ENCODE measurements at regions not wholly inside any gene's neighbourhood (a gene's known extent, or its start where the extent isn't known, plus 50 kb on each side); places are given as distances from the start of the nearest gene placed in this dataset.

GRCh38 chr21:14758849-14759248 is 212.7 kb upstream of the SAMSN1 start (continued):
- no peak for TF ChIP-seq CEBPZ (IDR thresholded peaks at IDR 0.05; ENCODE audit: borderline replicate concordance, low read depth, low read length)

- peaks cover 97% of the 10 kb centered on the region for H3K79me2 ChIP-seq (ENCODE audit: control insufficient read depth, insufficient read depth, low read length)
- 51% methylated on average over 7 of the region's 7 CpGs for WGBS (ENCODE audit: insufficient coverage, low coverage, missing lambda C conversion rate)
- no peak overlapping the region for H3K4me3 ChIP-seq
- no peaks in the 10 kb centered on the region for H3K27me3 ChIP-seq (ENCODE audit: control insufficient read depth in 2 of 2, insufficient read depth in 2 of 2, low read length in 2 of 2)
- H3K9me3 ChIP-seq (replicated peaks; ENCODE audit: control insufficient read depth, insufficient read depth, low read depth, low read length): no peaks in the 10 kb centered on the region; the same call in 1 of the 2 replicates
- BruUV-seq (replicated peaks): no TSS peak
- H3K9ac ChIP-seq (ENCODE audit: insufficient read depth in 1 of 2, low read depth in 2 of 2, low read length in 2 of 2): no peak overlapping the region
- H3K4me1 ChIP-seq (replicated peaks in 1 of 2; ENCODE audit: control insufficient read depth in 2 of 2, insufficient read depth in 2 of 2, low read length in 2 of 2): peaks cover 4 to 30% of the 10 kb centered on the region in 2 experiments; a peak in 3 of 5 replicates
- CTCF ChIA-PET (ENCODE audit: low intra/inter-chr PET ratio): no interaction called here
- no peaks in the 10 kb centered on the region for H3K9me1 ChIP-seq (ENCODE audit: control insufficient read depth, insufficient read depth, low read length)
- intact Hi-C loops (cut with micrococcal nuclease) (loop anchor here (10.0 kb wide), 1 partner anchor 977 kb away; no protein-coding TSS in a partner anchor), in situ Hi-C loops (cut with MboI) (no loop called here)
- DNase-seq (ENCODE audit: extremely low read depth in 1 of 4, low spot score in 3 of 4) (peak in 1 of 4 experiments; percentile 62), ATAC-seq (peak; percentile 2), FAIRE-seq (no peak)
- H3K36me3 ChIP-seq (ENCODE audit: control insufficient read depth, insufficient read depth, low read length): peaks cover 22% of the 10 kb centered on the region; the same call in 2 of the 3 replicates
- peak overlapping the region; percentile 56 for H3K4me2 ChIP-seq (ENCODE audit: insufficient read depth, low read length)
- POLR2A ChIA-PET: interaction anchor here (1.1 kb wide), 1 partner anchor 245 kb away, joined by 4 read pairs; no protein-coding TSS in a partner anchor
- peak overlapping the region; percentile 43 for H3K27ac ChIP-seq (ENCODE audit: extremely low read depth, low read depth, low read length)
- peak overlapping the region; percentile 5; the same call in 1 of the 2 replicates for H2AFZ ChIP-seq (ENCODE audit: low read depth, low read length)
- H4K20me1 ChIP-seq (replicated peaks; ENCODE audit: control insufficient read depth, insufficient read depth, low read length): no peaks in the 10 kb centered on the region
- TF ChIP-seq L3MBTL2 (IDR thresholded peaks at IDR 0.05) (peak; percentile 60), ZNF639 (CRISPR knock-in tag; conservative IDR thresholded peaks at IDR 0.05 in 1 of 2, IDR thresholded peaks at IDR 0.05 in 1 of 2) (peak in 1 of 2 experiments; percentile 22; a peak in 1 of 4 replicates), JUN (IDR thresholded peaks at IDR 0.05; ENCODE audit: borderline replicate concordance, low read depth, low read length) (0 out of 2 replicates have a peak, but pooled peaks have one; percentile 23), JUN (CRISPR knock-in tag; IDR thresholded peaks at IDR 0.05; ENCODE audit: borderline replicate concordance) (no peak), ATF3 (IDR thresholded peaks at IDR 0.05) (peak; percentile 56; the same call in 1 of the 2 replicates), ATF3 (CRISPR knock-in tag; conservative IDR thresholded peaks at IDR 0.05) (no peak), HCFC1 (IDR thresholded peaks at IDR 0.05; ENCODE audit: low read depth, low read length) (no peak), DPF2 (IDR thresholded peaks at IDR 0.05) (no peak)
These were observed 211.6 kb upstream of the SAMSN1 start for GRCh38 chr21:14757533-14758327.

All from K562 (cell line).